HepG2 (cell line): ENCODE measurements at regions not wholly inside any gene's neighbourhood (a gene's known extent, or its start where the extent isn't known, plus 50 kb on each side); places are given as distances from the start of the nearest gene placed in this dataset.

Experiments
- HDAC1 ChIP-seq: sonication (generic); formaldehyde crosslinking; IDR thresholded peaks from 2 replicates; pipeline ENCODE4 v1.5.1; 2020; ENCODE audit warnings: mild to moderate bottlenecking, missing genetic modification reagents
- MAZ ChIP-seq, 2 experiments: sonication (generic) in 1 of 2; formaldehyde crosslinking in 1 of 2; IDR thresholded peaks; 2 replicates each; pipeline versions ENCODE4 v1.5.0 to v1.6.1; 2012 to 2020; ENCODE audit warnings: low read depth in 2 of 2, mild to moderate bottlenecking in 2 of 2, borderline replicate concordance in 1 of 2, improper control_type of control experiment in 1 of 2, low read length in 1 of 2, missing genetic modification reagents in 1 of 2, moderate library complexity in 1 of 2
- MIER2 ChIP-seq: IDR thresholded peaks from 2 replicates; pipeline ENCODE4 v1.6.1; 2016; ENCODE audit warnings: missing biosample characterization, missing genetic modification reagents
- NFRKB ChIP-seq: fragments of 450-650 bp; IDR thresholded peaks from 2 replicates; pipeline ENCODE4 v1.6.1; 2017
- REST ChIP-seq, 2 experiments: IDR thresholded peaks; 2 replicates each; pipeline ENCODE4 v1.6.1; 2011 to 2012; ENCODE audit warnings: low read length in 2 of 2, borderline replicate concordance in 1 of 2, low read depth in 1 of 2, mild to moderate bottlenecking in 1 of 2, moderate library complexity in 1 of 2
- TOE1 ChIP-seq: sonication (generic); formaldehyde crosslinking; IDR thresholded peaks from 2 replicates; pipeline ENCODE4 v1.4.0; 2020; ENCODE audit warnings: mild to moderate bottlenecking, missing genetic modification reagents
- UBTF ChIP-seq: sonication (generic); formaldehyde crosslinking; IDR thresholded peaks from 2 replicates; pipeline ENCODE4 v1.4.0; 2020; ENCODE audit warnings: mild to moderate bottlenecking, missing genetic modification reagents
- ZBTB33 ChIP-seq: sonication (generic); formaldehyde crosslinking; IDR thresholded peaks from 2 replicates; pipeline ENCODE4 v1.4.0; 2020; ENCODE audit warnings: missing genetic modification reagents
- ZBTB38 ChIP-seq: sonication (generic); formaldehyde crosslinking; IDR thresholded peaks from 2 replicates; pipeline ENCODE4 v1.5.1; 2020; ENCODE audit warnings: mild to moderate bottlenecking, missing genetic modification reagents
- ZBTB7A ChIP-seq: sonication (generic); formaldehyde crosslinking; IDR thresholded peaks from 2 replicates; pipeline ENCODE4 v1.8.0; 2022; ENCODE audit warnings: mild to moderate bottlenecking, missing genetic modification reagents
- ZBTB7B ChIP-seq: sonication (generic); formaldehyde crosslinking; IDR thresholded peaks from 2 replicates; pipeline ENCODE4 v1.4.0; 2020; ENCODE audit warnings: missing genetic modification reagents
- ZFP36L2 ChIP-seq: sonication (generic); formaldehyde crosslinking; IDR thresholded peaks from 2 replicates; pipeline ENCODE4 v1.4.0; 2020; ENCODE audit warnings: missing genetic modification reagents
- ZNF264 ChIP-seq: sonication (generic); formaldehyde crosslinking; IDR thresholded peaks from 2 replicates; pipeline ENCODE4 v1.4.0; 2020; ENCODE audit warnings: missing genetic modification reagents
- ZNF83 ChIP-seq: sonication (generic); formaldehyde crosslinking; IDR thresholded peaks from 2 replicates; pipeline ENCODE4 v1.4.0; 2020; ENCODE audit warnings: missing genetic modification reagents, mild to moderate bottlenecking, borderline replicate concordance
- ZNF839 ChIP-seq: sonication (generic); formaldehyde crosslinking; IDR thresholded peaks from 2 replicates; pipeline ENCODE4 v1.4.0; 2020; ENCODE audit warnings: missing genetic modification reagents, mild to moderate bottlenecking, borderline replicate concordance
- ZSCAN20 ChIP-seq: sonication (generic); formaldehyde crosslinking; IDR thresholded peaks from 2 replicates; pipeline ENCODE4 v1.4.0; 2020; ENCODE audit warnings: missing genetic modification reagents, mild to moderate bottlenecking, borderline replicate concordance
- ZSCAN21 ChIP-seq: sonication (generic); formaldehyde crosslinking; IDR thresholded peaks from 2 replicates; pipeline ENCODE4 v1.8.0; 2022; ENCODE audit warnings: mild to moderate bottlenecking, missing genetic modification reagents, moderate library complexity, borderline replicate concordance

- TF ChIP-seq TOE1 (no peak), REST (IDR thresholded peaks at IDR 0.05; ENCODE audit: borderline replicate concordance in 1 of 2, low read depth in 1 of 2, low read length in 2 of 2) (no peak), UBTF (0 out of 2 replicates have a peak, but pooled peaks have one; percentile 26), MIER2 (CRISPR knock-in tag) (no peak), ZSCAN21 (CRISPR knock-in tag) (0 out of 2 replicates have a peak, but pooled peaks have one; percentile 37), ZNF264 (no peak), NFRKB (no peak), ZFP36L2 (CRISPR knock-in tag) (no peak), HDAC1 (CRISPR knock-in tag) (0 out of 2 replicates have a peak, but pooled peaks have one; percentile 8), ZBTB7A (CRISPR knock-in tag) (peak; percentile 66; the same call in 1 of the 2 replicates), ZBTB7B (0 out of 2 replicates have a peak, but pooled peaks have one; percentile 13), ZNF83 (CRISPR knock-in tag) (no peak), ZNF839 (0 out of 2 replicates have a peak, but pooled peaks have one; percentile 14), ZSCAN20 (no peak), ZBTB38 (CRISPR knock-in tag) (peak; percentile 67), ZBTB33 (CRISPR knock-in tag) (0 out of 2 replicates have a peak, but pooled peaks have one; percentile 40), MAZ (IDR thresholded peaks at IDR 0.05; ENCODE audit: borderline replicate concordance, low read depth, low read length) (no peak), MAZ (CRISPR knock-in tag; IDR thresholded peaks at IDR 0.05; ENCODE audit: low read depth) (peak; percentile 19)
These were observed 50.5 kb upstream of the RNU6ATAC start (continued) for GRCh38 chr9:134214766-134215419.
